Endothelial cell of umbilical vein (primary cell): ENCODE measurements at regions not wholly inside any gene's neighbourhood (a gene's known extent, or its start where the extent isn't known, plus 50 kb on each side); places are given as distances from the start of the nearest gene placed in this dataset.

Experiments
- BruUV-seq: library from RNA; stranded (reverse); fragments of 400-500 nt; replicated peaks from 2 replicates; lab custom pipeline; 2021; lab: Mats Ljungman, UMichigan
- CTCF ChIA-PET: fragments of 300-600, 350-600 bp; sonication (Branson Sonifier 250); formaldehyde crosslinking; loops from one replicate; lab custom pipeline; 2021; ENCODE audit warnings: antibody characterized with exemption, inconsistent platforms; lab: Charles Lee
- POLR2A ChIA-PET: fragments of 300-600, 350-600 bp; sonication (Branson Sonifier 250); formaldehyde crosslinking; loops from one replicate; lab custom pipeline; 2021; ENCODE audit warnings: antibody characterized with exemption, inconsistent platforms; lab: Charles Lee
- DNase-seq: peaks from one replicate; pipeline ENCODE4 v3.0.0-alpha.2; 2011; ENCODE audit warnings: low read depth, low spot score
- FAIRE-seq: peaks from 2 replicates; lab custom pipeline; 2011; peaks lifted over from hg19 to GRCh38; lab: Jason Lieb, UNC
- H2AFZ ChIP-seq: 2 replicates; pipeline ENCODE4 v1.6.0; 2012; ENCODE audit warnings: low read depth, low read length, control low read depth, inconsistent platforms
- H3K27ac ChIP-seq: 2 replicates; pipeline ENCODE4 v1.5.1; 2011; ENCODE audit warnings: low read depth, mild to moderate bottlenecking, control low read depth, low read length, moderate library complexity; ENCODE audit not compliant: insufficient read depth
- H3K27me3 ChIP-seq, 2 experiments: 2 replicates each; pipeline versions ENCODE4 v1.6.0 to v1.6.1; 2011; ENCODE audit warnings: low read length in 2 of 2, mixed read lengths in 1 of 2; ENCODE audit not compliant: control insufficient read depth in 2 of 2, insufficient read depth in 2 of 2
- H3K36me3 ChIP-seq, 2 experiments: 2 replicates in 1 of 2; 3 replicates in 1 of 2; pipeline ENCODE4 v1.5.1; 2011; ENCODE audit warnings: low read length in 2 of 2, mild to moderate bottlenecking in 1 of 2, moderate library complexity in 1 of 2; ENCODE audit not compliant: control insufficient read depth in 2 of 2, insufficient read depth in 2 of 2; ENCODE audit errors: extremely low read depth in 1 of 2
- H3K4me1 ChIP-seq: 3 replicates; pipeline ENCODE4 v1.5.1; 2011; ENCODE audit warnings: mild to moderate bottlenecking, low read length; ENCODE audit not compliant: control insufficient read depth, insufficient read depth; ENCODE audit errors: extremely low read depth
- H3K4me2 ChIP-seq: 2 replicates; pipeline ENCODE4 v1.6.1; 2011; ENCODE audit warnings: low read length, control low read depth, mixed read lengths; ENCODE audit not compliant: insufficient read depth
- H3K4me3 ChIP-seq, 3 experiments: fragments of 200-600 bp in 1 of 3; sonication (generic), shearing (Covaris generic) in 1 of 3; replicated peaks in 1 of 3; 2 replicates each; pipeline ENCODE4 v1.5.1; 2011 to 2016; ENCODE audit warnings: control low read depth in 3 of 3, low read length in 3 of 3, mild to moderate bottlenecking in 2 of 3, inconsistent platforms in 1 of 3, low read depth in 1 of 3, moderate library complexity in 1 of 3; ENCODE audit not compliant: insufficient read depth in 1 of 3
- H3K79me2 ChIP-seq: 2 replicates; pipeline ENCODE4 v1.6.0; 2012; ENCODE audit warnings: low read length, inconsistent platforms; ENCODE audit not compliant: control insufficient read depth, insufficient read depth
- H3K9ac ChIP-seq: replicated peaks from 2 replicates; pipeline ENCODE3; 2011; ENCODE audit warnings: low read length, control low read depth; ENCODE audit not compliant: insufficient read depth; ENCODE audit errors: extremely low read depth
- H3K9me1 ChIP-seq: replicated peaks from 3 replicates; pipeline ENCODE4 v1.6.0; 2011; ENCODE audit warnings: mild to moderate bottlenecking, low read length; ENCODE audit not compliant: control insufficient read depth, insufficient read depth; ENCODE audit errors: extremely low read depth
- H3K9me3 ChIP-seq: replicated peaks from 2 replicates; pipeline ENCODE4 v1.5.1; 2012; ENCODE audit warnings: low read length, inconsistent platforms; ENCODE audit not compliant: control insufficient read depth, insufficient read depth
- H4K20me1 ChIP-seq: replicated peaks from 2 replicates; pipeline ENCODE3; 2011; ENCODE audit warnings: mild to moderate bottlenecking, low read length; ENCODE audit not compliant: control insufficient read depth, insufficient read depth; ENCODE audit errors: extremely low read depth
- CTCF ChIP-seq, 2 donors: IDR thresholded peaks; 1 replicate in 1 of 2; 2 replicates in 1 of 2; pipeline ENCODE4 v1.5.1; 2011; ENCODE audit warnings: low read length in 2 of 2, mild to moderate bottlenecking in 2 of 2, moderate library complexity in 2 of 2, control low read depth in 1 of 2, inconsistent platforms in 1 of 2, low read depth in 1 of 2; ENCODE audit not compliant: insufficient read depth in 1 of 2; ENCODE audit errors: extremely low read depth in 1 of 2
- EZH2 ChIP-seq: IDR thresholded peaks from 2 replicates; pipeline ENCODE4 v1.6.1; 2012; ENCODE audit warnings: borderline replicate concordance, low read depth, mild to moderate bottlenecking, moderate library complexity, low read length, inconsistent platforms; ENCODE audit not compliant: severe bottlenecking
- FOS ChIP-seq: IDR thresholded peaks from 2 replicates; pipeline ENCODE4 v1.6.1; 2011; ENCODE audit warnings: mild to moderate bottlenecking, low read length, moderate library complexity, borderline replicate concordance; ENCODE audit not compliant: insufficient read depth
- GATA2 ChIP-seq: IDR thresholded peaks from 2 replicates; pipeline ENCODE4 v1.7.0; 2011; ENCODE audit warnings: low read depth, mild to moderate bottlenecking, moderate library complexity, mixed read lengths, low read length; ENCODE audit not compliant: insufficient read length, insufficient read depth
- JUN ChIP-seq: IDR thresholded peaks from 2 replicates; pipeline ENCODE4 v1.6.1; 2011; ENCODE audit warnings: borderline replicate concordance, low read depth; ENCODE audit not compliant: insufficient read length, insufficient read depth
- MAX ChIP-seq: IDR thresholded peaks from 2 replicates; pipeline ENCODE4 v1.6.1; 2011; ENCODE audit not compliant: insufficient read depth, insufficient read length
- MYC ChIP-seq: IDR thresholded peaks from one replicate; pipeline ENCODE4 v1.6.1; 2011; ENCODE audit warnings: mild to moderate bottlenecking, low read depth, low read length
- POLR2A ChIP-seq: IDR thresholded peaks from 2 replicates; pipeline ENCODE4 v1.6.1; 2012; ENCODE audit warnings: low read depth, mild to moderate bottlenecking, control low read depth, low read length
- POLR2AphosphoS5 ChIP-seq: IDR thresholded peaks from 2 replicates; pipeline ENCODE4 v1.6.1; 2012; ENCODE audit warnings: low read depth, mild to moderate bottlenecking, control low read depth, low read length, moderate library complexity; ENCODE audit not compliant: insufficient read depth
- dilution Hi-C: fragments of 300-500 bp; cut with MboI; formaldehyde crosslinking; loops from one replicate; pipeline ENCODE4 v1.15.0; 2019; ENCODE audit warnings: low sequenced_read_pairs; ENCODE audit not compliant: extremely low pct_ligation_motif_present
- intact Hi-C: fragments of 100-400 bp; cut with micrococcal nuclease; formaldehyde crosslinking; loops from one replicate; pipeline ENCODE4 v1.10.0; 2022

GRCh38 chr6:14642136-14642505, 524.5 kb downstream of the CD83 start:
- POLR2A ChIA-PET, result no interaction called here
- H3K36me3 ChIP-seq, result no peaks in the 10 kb centered on the region
- no TSS peak for BruUV-seq
- CTCF ChIA-PET, result no interaction called here
- no peaks in the 10 kb centered on the region for H3K79me2 ChIP-seq
- H3K4me1 ChIP-seq, result no peaks in the 10 kb centered on the region
- TF ChIP-seq POLR2A (no peak), POLR2AphosphoS5 (no peak), JUN (no peak), MYC (no peak), GATA2 (no peak), EZH2 (no peak), FOS (no peak), CTCF (IDR thresholded peaks at IDR 0.05; ENCODE audit: extremely low read depth in 1 of 2, insufficient read depth in 1 of 2, low read depth in 1 of 2, low read length in 2 of 2) (no peak), MAX (no peak)
- no peak overlapping the region for H3K4me3 ChIP-seq
- no peaks in the 10 kb centered on the region for H4K20me1 ChIP-seq
- H3K27ac ChIP-seq, result no peak overlapping the region
- dilution Hi-C loops, result no loop called here
- no peaks in the 10 kb centered on the region for H3K9me3 ChIP-seq
- H3K27me3 ChIP-seq, result no peaks in the 10 kb centered on the region
- no peak overlapping the region for H2AFZ ChIP-seq
- no peak for DNase-seq
- H3K9me1 ChIP-seq, result no peaks in the 10 kb centered on the region
- no peak overlapping the region for H3K4me2 ChIP-seq
- FAIRE-seq, result no peak
- no peak overlapping the region for H3K9ac ChIP-seq
- intact Hi-C loops, result no loop called here
